Caco-2 (cell line): ENCODE measurements at regions not wholly inside any gene's neighbourhood (a gene's known extent, or its start where the extent isn't known, plus 50 kb on each side); places are given as distances from the start of the nearest gene placed in this dataset.

ENCODE experiments used
- BruUV-seq: library from RNA; stranded (reverse); fragments of 400-500 nt; replicated peaks from 2 replicates; lab custom pipeline; 2021; lab: Mats Ljungman, UMichigan
- CTCF ChIA-PET: fragments of 300-600 bp; sonication (Branson Sonifier 250); formaldehyde crosslinking; loops from one replicate; lab custom pipeline; 2022; ENCODE audit warnings: antibody characterized with exemption; lab: Charles Lee
- POLR2A ChIA-PET: fragments of 300-600 bp; sonication (Branson Sonifier 250); formaldehyde crosslinking; loops from one replicate; lab custom pipeline; 2022; ENCODE audit warnings: antibody characterized with exemption; lab: Charles Lee
- DNase-seq, 2 experiments: peaks; one replicate each; pipeline versions ENCODE4 v3.0.0 to v3.0.0-alpha.2; 2020 to 2022
- H3K27me3 ChIP-seq: replicated peaks from 2 replicates; pipeline ENCODE4 v1.6.0; 2011; ENCODE audit warnings: low read length; ENCODE audit not compliant: control insufficient read depth, insufficient read depth
- H3K36me3 ChIP-seq: 2 replicates; pipeline ENCODE4 v1.5.1; 2011; ENCODE audit warnings: low read length; ENCODE audit not compliant: control insufficient read depth, insufficient read depth
- H3K4me1 ChIP-seq: fragments of 250-450 bp; sonication (Bioruptor Pico); 2 replicates; pipeline ENCODE4 v1.5.1; 2020; ENCODE audit warnings: mild to moderate bottlenecking
- H3K4me3 ChIP-seq: 2 replicates; pipeline ENCODE4 v1.5.1; 2011; ENCODE audit warnings: low read depth, mild to moderate bottlenecking, control low read depth, low read length
- H3K9me3 ChIP-seq: fragments of 250-450 bp; sonication (Bioruptor Pico); 2 replicates; pipeline ENCODE4 v1.5.1; 2020; ENCODE audit warnings: mild to moderate bottlenecking, moderate library complexity
- H3K27ac Mint-ChIP-seq: one replicate; pipeline ENCODE4 v1.8.0; 2022; ENCODE audit warnings: mixed read lengths; ENCODE audit not compliant: unreplicated experiment
- H3K27me3 Mint-ChIP-seq: one replicate; pipeline ENCODE4 v1.8.0; 2022; ENCODE audit warnings: mixed read lengths; ENCODE audit not compliant: insufficient read depth, unreplicated experiment
- H3K36me3 Mint-ChIP-seq: one replicate; pipeline ENCODE4 v1.8.0; 2022; ENCODE audit warnings: mild to moderate bottlenecking, mixed read lengths; ENCODE audit not compliant: insufficient read depth, unreplicated experiment
- H3K4me1 Mint-ChIP-seq: one replicate; pipeline ENCODE4 v1.8.0; 2022; ENCODE audit warnings: low read depth, mixed read lengths; ENCODE audit not compliant: unreplicated experiment
- H3K4me3 Mint-ChIP-seq: one replicate; pipeline ENCODE4 v1.8.0; 2022; ENCODE audit warnings: mild to moderate bottlenecking, moderate library complexity, mixed read lengths; ENCODE audit not compliant: unreplicated experiment
- H3K9me3 Mint-ChIP-seq: one replicate; pipeline ENCODE4 v1.8.0; 2022; ENCODE audit warnings: mixed read lengths; ENCODE audit not compliant: unreplicated experiment
- intact Hi-C: fragments of 100-400 bp; cut with micrococcal nuclease; formaldehyde crosslinking; loops from one replicate; pipeline ENCODE4 v1.10.0; 2022; ENCODE audit not compliant: unreplicated experiment
- TF ChIP-seq, protein P1 (sequence below), 2 experiments: fragments of 200-600 bp in 1 of 2; IDR thresholded peaks; 1 replicate in 1 of 2; 2 replicates in 1 of 2; pipeline versions ENCODE4 v1.5.1 to v1.8.0; 2011 to 2022; ENCODE audit warnings: antibody characterized with exemption in 1 of 2, control low read depth in 1 of 2, inconsistent platforms in 1 of 2, low read depth in 1 of 2, low read length in 1 of 2, mild to moderate bottlenecking in 1 of 2, moderate library complexity in 1 of 2; ENCODE audit not compliant: insufficient read depth in 1 of 2, severe bottlenecking in 1 of 2, unreplicated experiment in 1 of 2

DNA sequence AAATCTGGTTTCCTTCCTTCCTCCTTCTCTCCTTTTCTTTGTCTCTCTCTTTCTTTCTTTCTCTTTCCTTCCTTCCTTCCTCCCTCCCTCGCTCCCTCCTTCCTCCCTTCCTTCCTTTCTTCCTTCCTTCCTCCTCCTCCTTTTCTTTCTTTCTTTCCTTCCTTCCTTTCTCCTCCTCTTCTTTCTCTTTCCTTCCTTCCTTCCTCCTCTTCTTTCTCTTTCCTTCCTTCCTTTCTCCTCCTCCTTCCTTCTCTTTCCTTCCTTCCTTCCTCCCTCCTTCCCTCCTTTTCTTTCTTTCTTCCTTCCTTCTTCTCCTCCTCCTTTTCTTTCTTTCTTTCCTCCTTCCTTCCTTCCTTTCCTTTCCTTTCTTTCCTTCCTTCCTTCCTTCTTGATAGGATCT is 61.2 kb downstream of the VIP start:
- ChIA-PET POLR2A (no interaction called here), CTCF (no interaction called here)
- H3K4me3 Mint-ChIP-seq, result no peak overlapping the region
- Histone ChIP-seq H3K4me1 (no peaks in the 10 kb centered on the region), H3K4me3 (no peak overlapping the region), H3K9me3 (no peaks in the 10 kb centered on the region), H3K36me3 (no peaks in the 10 kb centered on the region), H3K27me3 (no peaks in the 10 kb centered on the region)
- no peak for DNase-seq
- TF ChIP-seq, protein P1, sequence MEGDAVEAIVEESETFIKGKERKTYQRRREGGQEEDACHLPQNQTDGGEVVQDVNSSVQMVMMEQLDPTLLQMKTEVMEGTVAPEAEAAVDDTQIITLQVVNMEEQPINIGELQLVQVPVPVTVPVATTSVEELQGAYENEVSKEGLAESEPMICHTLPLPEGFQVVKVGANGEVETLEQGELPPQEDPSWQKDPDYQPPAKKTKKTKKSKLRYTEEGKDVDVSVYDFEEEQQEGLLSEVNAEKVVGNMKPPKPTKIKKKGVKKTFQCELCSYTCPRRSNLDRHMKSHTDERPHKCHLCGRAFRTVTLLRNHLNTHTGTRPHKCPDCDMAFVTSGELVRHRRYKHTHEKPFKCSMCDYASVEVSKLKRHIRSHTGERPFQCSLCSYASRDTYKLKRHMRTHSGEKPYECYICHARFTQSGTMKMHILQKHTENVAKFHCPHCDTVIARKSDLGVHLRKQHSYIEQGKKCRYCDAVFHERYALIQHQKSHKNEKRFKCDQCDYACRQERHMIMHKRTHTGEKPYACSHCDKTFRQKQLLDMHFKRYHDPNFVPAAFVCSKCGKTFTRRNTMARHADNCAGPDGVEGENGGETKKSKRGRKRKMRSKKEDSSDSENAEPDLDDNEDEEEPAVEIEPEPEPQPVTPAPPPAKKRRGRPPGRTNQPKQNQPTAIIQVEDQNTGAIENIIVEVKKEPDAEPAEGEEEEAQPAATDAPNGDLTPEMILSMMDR (IDR thresholded peaks at IDR 0.05; ENCODE audit: insufficient read depth in 1 of 2, low read depth in 1 of 2, low read length in 1 of 2, severe bottlenecking in 1 of 2, unreplicated experiment in 1 of 2), result no peak
- no TSS peak for BruUV-seq
- no peaks in the 10 kb centered on the region for H3K9me3 Mint-ChIP-seq
- peaks cover 11% of the 10 kb centered on the region for H3K27me3 Mint-ChIP-seq
- H3K27ac Mint-ChIP-seq, result no peak overlapping the region
- no peaks in the 10 kb centered on the region for H3K4me1 Mint-ChIP-seq
- H3K36me3 Mint-ChIP-seq, result no peaks in the 10 kb centered on the region
- intact Hi-C loops, result no loop called here

- Histone ChIP-seq H3K4me3 (no peak overlapping the region), H3K9me3 (no peaks in the 10 kb centered on the region), H3K27me3 (no peaks in the 10 kb centered on the region), H3K4me1 (no peaks in the 10 kb centered on the region), H3K36me3 (no peaks in the 10 kb centered on the region)
- Mint-ChIP-seq H3K36me3 (no peaks in the 10 kb centered on the region), H3K27me3 (peaks cover 9% of the 10 kb centered on the region), H3K9me3 (no peaks in the 10 kb centered on the region), H3K4me3 (no peak overlapping the region), H3K4me1 (no peaks in the 10 kb centered on the region), H3K27ac (no peak overlapping the region)
- TF ChIP-seq, protein P1 (IDR thresholded peaks at IDR 0.05; ENCODE audit: insufficient read depth in 1 of 2, low read depth in 1 of 2, low read length in 1 of 2, severe bottlenecking in 1 of 2, unreplicated experiment in 1 of 2), result no peak
- POLR2A ChIA-PET, result no interaction called here
- CTCF ChIA-PET, result no interaction called here
- no TSS peak for BruUV-seq
- intact Hi-C loops, result no loop called here
- no peak for DNase-seq
Measured at GRCh38 chr6:152815230-152815872, 64.8 kb downstream of the VIP start.

- TF ChIP-seq, protein P1 (IDR thresholded peaks at IDR 0.05; ENCODE audit: insufficient read depth in 1 of 2, low read depth in 1 of 2, low read length in 1 of 2, severe bottlenecking in 1 of 2, unreplicated experiment in 1 of 2), result no peak
- Mint-ChIP-seq H3K4me1 (no peaks in the 10 kb centered on the region), H3K27me3 (peaks cover 5% of the 10 kb centered on the region), H3K4me3 (no peak overlapping the region), H3K27ac (no peak overlapping the region), H3K36me3 (no peaks in the 10 kb centered on the region), H3K9me3 (no peaks in the 10 kb centered on the region)
- Histone ChIP-seq H3K9me3 (no peaks in the 10 kb centered on the region), H3K36me3 (no peaks in the 10 kb centered on the region), H3K4me3 (no peak overlapping the region), H3K27me3 (no peaks in the 10 kb centered on the region), H3K4me1 (no peaks in the 10 kb centered on the region)
- ChIA-PET POLR2A (no interaction called here), CTCF (no interaction called here)
- DNase-seq, result no peak
- intact Hi-C loops, result no loop called here
- BruUV-seq, result no TSS peak
Measured at GRCh38 chr6:152816055-152816454, 65.5 kb downstream of the VIP start.
